HG03280 (cell line): ENCODE measurements at regions not wholly inside any gene's neighbourhood (a gene's known extent, or its start where the extent isn't known, plus 50 kb on each side); places are given as distances from the start of the nearest gene placed in this dataset.

Experiments used
- ATAC-seq: cut with Tn5 transposase; IDR thresholded peaks from one replicate; pipeline ENCODE4 v1.9.1; 2021; ENCODE audit warnings: mild to moderate bottlenecking, moderate library complexity; ENCODE audit not compliant: unreplicated experiment

- ATAC-seq: no peak
These were observed 898.2 kb upstream of the AGA start for GRCh38 chr4:178340468-178340867.

GRCh38 chr4:178344096-178344495 lies 901.9 kb upstream of the AGA start:
- ATAC-seq: no peak

DNA sequence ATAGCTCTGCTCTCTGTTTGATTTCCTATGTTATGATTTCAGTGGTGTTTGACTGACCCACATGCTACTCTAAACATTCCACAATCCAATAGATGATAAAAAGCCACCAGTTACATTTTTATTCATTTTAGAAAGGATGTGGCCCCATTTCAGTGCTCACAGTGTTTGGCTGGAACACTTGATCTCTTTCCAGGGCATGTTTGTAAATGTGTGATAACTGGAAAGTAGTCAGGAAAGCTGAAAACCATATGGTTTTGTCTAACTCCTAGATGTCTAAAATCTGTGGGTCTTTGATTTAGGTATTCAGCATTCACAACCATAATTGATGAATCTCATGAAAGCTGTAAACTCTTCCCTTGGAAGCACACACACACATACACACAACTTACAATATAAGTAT lies 904.9 kb upstream of the AGA start:
- no peak for ATAC-seq

- ATAC-seq: no peak
These were observed 907.4 kb upstream of the AGA start for GRCh38 chr4:178349601-178350000.

DNA sequence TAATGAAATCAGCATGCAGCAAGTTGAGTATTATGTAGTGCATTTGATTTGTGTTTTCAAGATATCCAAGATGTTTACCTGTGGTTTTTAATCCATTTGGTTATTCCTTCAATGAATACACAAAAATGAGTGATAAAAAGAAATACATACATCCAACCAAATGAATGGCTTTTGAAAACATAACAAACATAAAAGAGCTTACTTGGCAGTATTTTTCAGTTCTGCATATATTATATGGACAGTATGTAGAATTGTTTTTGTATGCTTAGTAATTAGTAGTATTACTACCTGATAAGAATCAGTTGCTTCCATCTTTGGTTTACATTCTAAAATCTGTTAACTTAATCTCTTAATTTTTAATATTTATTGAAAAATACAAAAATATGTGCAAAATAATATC lies 908.9 kb upstream of the AGA start:
- no peak for ATAC-seq

DNA sequence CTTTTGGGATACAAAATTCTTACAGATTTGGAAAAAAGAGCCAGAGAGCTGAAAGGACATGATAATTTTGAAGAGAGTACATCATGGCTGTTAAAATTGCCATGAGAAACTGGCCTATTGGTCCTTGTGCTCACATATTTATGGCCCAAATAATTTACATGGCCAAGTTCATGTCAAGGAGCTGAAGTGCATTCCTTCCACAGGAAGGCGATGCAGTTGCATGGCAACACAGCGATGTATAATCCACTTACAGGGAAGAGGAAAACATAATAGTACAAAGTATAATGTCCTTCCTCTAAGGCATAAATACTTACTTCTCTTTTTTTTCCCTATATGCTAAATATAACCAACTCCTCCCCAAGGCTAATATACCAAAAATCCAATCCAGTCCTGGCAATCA lies 914.5 kb upstream of the AGA start:
- no peak for ATAC-seq

DNA sequence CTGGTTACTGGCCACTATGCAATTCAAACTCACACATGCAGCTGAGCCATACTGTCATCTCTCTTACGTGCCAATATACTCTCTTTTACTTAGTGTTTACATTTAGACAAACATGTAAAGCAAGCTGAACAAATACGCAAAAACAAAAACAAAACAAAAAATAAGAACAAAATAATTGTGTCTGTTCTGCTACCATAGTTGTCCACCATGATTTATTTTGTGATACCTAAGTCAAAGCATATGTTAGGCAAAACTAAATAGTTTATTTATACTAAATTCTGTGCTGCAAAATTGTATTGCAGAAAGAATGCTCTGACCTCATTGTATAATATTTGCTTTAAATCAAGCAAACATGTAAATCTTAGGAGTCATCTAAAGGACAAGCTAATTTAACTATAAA lies 943.2 kb upstream of the AGA start:
- no peak for ATAC-seq

DNA sequence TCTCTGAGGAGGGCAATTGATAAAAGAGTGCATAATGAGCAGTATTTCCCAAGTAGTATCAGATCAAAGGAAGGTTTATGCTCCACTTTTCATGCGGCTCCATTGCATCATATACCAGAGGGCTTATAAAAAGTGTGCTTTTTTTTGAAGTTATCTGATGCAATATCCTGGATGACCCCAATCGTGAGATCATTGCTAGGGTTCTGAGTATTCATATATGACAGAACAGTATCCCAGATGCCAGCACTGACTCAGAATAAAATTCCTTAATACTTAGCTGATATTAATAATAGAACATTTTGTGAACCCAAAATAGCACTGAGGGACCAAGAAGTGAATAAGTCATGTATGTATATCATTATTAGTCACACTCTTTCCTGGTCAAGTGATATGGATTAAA lies 945.5 kb upstream of the AGA start:
- ATAC-seq: no peak

GRCh38 chr4:178395798-178396197 lies 953.6 kb upstream of the AGA start:
- ATAC-seq: no peak

GRCh38 chr4:178412455-178412854 lies 970.2 kb upstream of the AGA start:
- no peak for ATAC-seq

DNA sequence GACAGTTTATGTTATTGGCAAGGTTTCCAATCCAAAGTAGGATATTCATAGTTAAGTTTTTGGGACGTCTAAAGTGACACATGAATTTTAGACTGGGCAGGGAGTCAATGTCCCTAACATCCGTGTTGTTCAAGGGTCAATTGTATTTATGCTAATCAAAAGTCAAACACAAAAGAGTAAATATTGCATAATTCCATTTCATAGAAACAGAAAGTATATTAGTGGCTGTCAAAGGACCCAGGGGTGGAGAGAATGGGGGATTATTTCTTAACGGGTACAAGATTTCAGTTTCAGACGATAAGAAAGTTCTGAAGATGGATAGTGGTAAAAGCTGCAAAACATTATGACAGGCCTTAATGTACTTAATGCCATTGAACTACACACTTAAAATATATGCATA lies 971.8 kb upstream of the AGA start:
- ATAC-seq: no peak

GRCh38 chr4:178414881-178415446 lies 972.7 kb upstream of the AGA start:
- ATAC-seq: no peak

DNA sequence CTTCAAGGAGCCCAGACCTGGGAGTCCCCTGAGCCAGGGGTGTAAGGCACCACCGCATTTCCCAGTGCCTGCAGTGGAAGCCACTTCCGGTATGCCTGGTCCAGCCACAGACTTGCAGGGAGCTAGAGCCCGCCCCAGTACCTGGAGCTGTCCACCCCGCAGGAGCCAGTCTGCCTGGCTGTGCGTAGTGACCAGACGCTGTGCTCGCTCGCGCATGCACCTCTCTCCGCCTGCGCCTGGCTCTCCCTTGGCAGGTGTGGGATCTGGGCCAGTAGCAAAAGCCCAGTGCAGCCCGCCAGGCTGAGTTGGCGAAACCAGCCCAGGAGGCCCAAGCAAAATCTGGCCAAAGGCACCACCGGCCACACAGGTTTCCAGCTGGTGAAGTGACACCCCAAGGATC lies 973.7 kb upstream of the AGA start:
- ATAC-seq: no peak

- ATAC-seq: no peak
These were observed 981.1 kb upstream of the AGA start for GRCh38 chr4:178423366-178423765.

GRCh38 chr4:178426871-178427270 lies 984.6 kb upstream of the AGA start:
- ATAC-seq: no peak

DNA sequence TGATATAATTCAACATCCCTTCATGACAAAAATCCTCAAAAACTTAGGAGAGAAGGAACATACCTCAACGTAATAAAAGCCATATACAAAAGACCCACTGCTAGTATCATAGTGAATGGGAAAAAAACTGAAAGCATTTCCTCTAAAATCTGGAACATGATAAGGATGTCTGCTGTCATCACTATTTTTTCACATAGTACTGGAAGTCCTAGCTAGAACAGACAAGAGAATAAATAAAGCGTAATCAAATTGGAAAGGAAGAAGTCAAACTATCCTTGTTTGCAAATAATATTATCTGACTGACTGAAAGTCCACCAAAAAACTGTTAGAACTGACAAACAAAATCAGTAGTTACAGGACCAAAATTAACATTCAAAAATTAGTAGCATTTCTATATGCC lies 985.4 kb upstream of the AGA start:
- no peak for ATAC-seq

DNA sequence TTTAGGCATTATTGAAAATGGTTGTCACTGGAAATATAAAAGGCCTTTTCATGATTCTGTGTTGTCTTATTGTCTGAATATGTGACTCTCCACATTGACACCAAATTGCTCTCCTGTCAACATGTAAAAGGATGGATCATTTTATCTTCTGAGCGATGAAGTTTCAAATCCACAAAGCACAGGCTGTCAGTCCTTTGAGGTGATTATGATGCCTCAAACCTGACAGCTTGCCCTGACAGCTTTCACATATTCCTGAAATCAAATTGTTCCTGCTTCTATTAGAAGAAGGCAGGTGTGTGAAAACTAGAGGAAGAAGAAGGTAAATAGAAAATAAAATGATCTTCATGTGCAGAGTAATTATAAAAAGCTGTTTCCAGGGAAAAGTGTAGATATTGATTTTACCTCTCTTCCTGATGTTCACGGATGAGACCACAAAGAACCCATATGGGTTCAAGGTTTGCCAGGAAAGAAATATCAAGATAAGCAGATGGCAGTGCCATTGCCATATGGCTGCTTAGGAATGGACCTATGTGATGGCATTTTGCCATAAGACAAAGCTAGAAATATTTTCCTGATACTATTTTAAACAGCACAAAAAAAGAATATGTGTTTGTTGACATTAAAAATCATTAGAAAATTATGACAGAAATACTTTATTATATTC lies 1006.3 kb upstream of the AGA start:
- ATAC-seq: no peak

- ATAC-seq: no peak
These were observed 1008.4 kb upstream of the AGA start for GRCh38 chr4:178450614-178451013.

- no peak for ATAC-seq
These were observed 1010.8 kb upstream of the AGA start for GRCh38 chr4:178453057-178453456.

GRCh38 chr4:178457286-178457685 lies 1015.0 kb upstream of the AGA start:
- no peak for ATAC-seq

DNA sequence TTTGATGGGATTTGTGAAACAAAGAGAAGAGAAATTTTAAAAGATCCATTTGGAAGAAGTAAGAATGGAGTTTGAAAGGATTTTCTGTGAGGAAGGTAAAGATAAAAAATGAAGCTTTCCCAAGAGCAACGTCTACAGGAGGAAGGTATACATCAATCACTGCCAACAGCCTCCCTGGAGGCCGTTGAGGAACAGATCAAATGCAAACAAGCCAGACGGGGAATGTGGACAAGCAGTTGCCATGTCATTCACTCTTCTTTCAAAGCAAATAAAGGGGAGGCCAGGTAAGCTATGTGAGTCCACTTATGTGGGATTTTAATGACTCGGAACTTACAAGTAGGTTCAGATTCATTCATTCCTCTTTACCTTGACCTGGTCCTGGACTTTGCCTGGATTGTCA lies 1020.5 kb upstream of the AGA start:
- ATAC-seq: no peak

GRCh38 chr4:178463747-178464146 lies 1021.5 kb upstream of the AGA start:
- ATAC-seq: no peak
